HK-2 (cell line): ENCODE measurements at regions not wholly inside any gene's neighbourhood (a gene's known extent, or its start where the extent isn't known, plus 50 kb on each side); places are given as distances from the start of the nearest gene placed in this dataset.
"Not testable (repeated sequence)": the region's sequence is repeated elsewhere in the genome, so short reads cannot be mapped to it uniquely, and the experiment has no call there.

Source experiments
- DNase-seq: peaks from one replicate; pipeline ENCODE4 v3.0.0-alpha.2; 2018; ENCODE audit not compliant: unreplicated experiment

- no peak for DNase-seq
Observed at GRCh38 chr19:27894906-27895754, 1317.8 kb downstream of the UQCRFS1 start.

GRCh38 chr19:27892500-27892899 is 1320.5 kb downstream of the UQCRFS1 start:
- no peak for DNase-seq

- no peak for DNase-seq
Observed at GRCh38 chr19:27891411-27891810, 1321.5 kb downstream of the UQCRFS1 start.

GRCh38 chr19:27890696-27891095 is 1322.3 kb downstream of the UQCRFS1 start:
- DNase-seq: no peak

DNA sequence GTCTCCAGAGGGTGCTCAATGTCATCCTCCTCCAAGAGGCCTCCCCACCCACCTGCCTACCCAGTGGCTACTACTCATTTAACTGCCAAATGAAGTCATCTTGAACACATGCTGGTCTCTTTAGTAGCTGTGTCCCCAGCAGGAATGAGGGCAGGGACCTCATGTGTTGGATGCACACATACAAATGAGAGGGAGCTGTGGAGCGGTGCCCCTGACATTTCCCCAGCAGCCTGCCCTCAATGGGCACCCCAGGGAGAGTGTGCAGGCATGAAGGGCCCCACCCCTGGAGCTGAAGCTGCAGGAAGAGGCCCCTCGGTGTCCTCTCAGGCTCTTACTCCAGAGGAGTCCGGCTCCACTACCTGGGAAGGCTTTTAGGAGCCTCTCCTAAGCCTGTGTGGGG is 1322.7 kb downstream of the UQCRFS1 start:
- no peak for DNase-seq

GRCh38 chr19:27889156-27889555 is 1323.8 kb downstream of the UQCRFS1 start:
- DNase-seq: no peak

DNA sequence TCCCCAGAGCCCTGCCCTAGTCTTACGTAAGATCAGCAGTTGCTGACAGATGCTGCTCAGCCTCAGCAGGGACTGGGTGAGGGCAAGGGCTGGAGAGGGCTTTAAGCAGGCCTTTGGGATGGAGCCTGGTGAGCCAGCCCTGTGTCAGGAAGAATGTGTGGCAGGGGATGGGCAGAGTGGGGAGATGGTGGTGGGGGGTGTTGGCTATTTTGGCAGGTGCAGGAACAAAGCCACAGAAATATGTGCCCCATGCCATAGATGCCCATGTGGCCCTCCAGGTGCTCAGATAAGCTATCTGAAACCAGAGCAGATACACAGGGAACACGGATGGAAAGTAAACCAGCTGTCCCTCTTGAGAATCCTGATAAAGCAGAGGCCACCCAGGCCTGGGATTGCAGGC is 1325.0 kb downstream of the UQCRFS1 start:
- no peak for DNase-seq

DNA sequence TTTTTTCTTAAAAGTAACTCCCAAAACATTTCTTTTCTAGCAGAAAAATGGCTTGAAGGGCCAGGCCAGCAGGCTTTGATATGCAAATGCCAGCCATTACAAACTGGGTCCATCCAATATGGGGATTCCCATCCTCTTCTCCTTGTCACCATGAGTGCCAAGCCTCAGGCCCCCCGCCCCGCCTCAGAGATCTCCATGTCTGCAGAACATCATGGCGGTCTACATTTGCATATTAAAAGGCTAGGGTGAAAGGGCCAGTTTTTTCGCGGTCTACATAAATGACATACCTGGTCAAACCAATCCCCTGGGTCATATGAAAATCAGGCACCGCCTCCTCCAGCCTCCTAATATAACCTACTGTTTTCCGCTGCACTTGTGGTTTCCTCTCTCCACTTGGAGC is 1327.6 kb downstream of the UQCRFS1 start:
- no peak for DNase-seq

GRCh38 chr19:27884376-27884775 is 1328.6 kb downstream of the UQCRFS1 start:
- DNase-seq: no peak

GRCh38 chr19:27881213-27881612 is 1331.7 kb downstream of the UQCRFS1 start:
- DNase-seq: no peak

GRCh38 chr19:27876976-27877512 is 1335.9 kb downstream of the UQCRFS1 start:
- DNase-seq: no peak

DNA sequence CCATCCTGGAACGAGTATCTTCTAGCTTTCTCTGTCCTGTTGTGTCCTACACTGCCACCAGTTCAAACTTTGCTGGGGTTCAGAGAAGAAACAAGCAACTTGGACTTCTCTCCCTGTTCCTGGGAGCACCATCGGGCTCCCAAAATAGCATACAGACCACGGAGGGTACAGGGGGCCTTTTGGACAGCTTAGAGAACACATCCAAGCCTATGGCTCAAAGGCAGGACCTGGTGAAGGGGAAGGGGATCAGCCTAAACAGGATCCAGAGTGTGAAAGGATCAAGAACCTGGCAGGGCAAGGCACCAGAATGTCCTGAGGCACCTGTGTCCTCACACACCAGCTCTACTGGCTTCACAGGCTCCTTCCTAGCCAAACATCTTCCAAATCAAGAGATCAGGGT is 1336.5 kb downstream of the UQCRFS1 start:
- no peak for DNase-seq

DNA sequence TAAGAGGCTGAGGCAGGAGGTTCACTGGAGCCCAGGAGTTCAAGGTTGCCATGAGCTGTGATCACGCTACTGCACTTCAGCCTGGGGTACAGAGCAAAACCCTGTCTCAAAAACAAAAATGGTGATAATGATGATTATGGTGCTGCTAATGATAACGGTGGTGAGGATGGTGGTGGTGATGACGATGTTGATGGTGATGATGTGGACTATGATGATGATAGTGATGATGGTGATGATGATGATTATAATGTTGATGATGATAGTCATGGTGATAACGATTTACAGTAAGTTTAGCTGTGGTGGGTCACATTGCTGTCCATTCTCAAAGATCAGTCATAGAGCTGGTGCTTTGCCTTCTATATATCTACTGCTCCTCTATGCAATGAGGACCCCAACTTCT is 1340.6 kb downstream of the UQCRFS1 start:
- no peak for DNase-seq

DNA sequence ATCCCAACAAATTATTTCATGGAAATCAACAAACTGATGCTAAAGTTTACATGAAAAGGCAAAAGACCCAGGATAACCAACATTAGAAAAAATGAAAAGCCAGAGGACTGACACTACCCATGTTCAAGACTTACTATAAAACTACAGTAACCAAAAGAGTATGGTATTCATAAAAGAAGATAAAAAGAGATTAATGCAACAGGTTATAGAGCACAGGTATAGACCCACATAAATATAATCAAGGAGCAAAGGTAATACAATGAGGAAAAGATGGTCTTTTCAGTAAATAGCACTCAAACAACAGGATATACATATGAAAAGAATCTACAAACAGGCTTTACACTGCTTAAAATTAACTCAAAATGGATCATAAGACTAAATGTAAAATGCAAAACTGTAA is 1342.7 kb downstream of the UQCRFS1 start:
- no peak for DNase-seq

DNA sequence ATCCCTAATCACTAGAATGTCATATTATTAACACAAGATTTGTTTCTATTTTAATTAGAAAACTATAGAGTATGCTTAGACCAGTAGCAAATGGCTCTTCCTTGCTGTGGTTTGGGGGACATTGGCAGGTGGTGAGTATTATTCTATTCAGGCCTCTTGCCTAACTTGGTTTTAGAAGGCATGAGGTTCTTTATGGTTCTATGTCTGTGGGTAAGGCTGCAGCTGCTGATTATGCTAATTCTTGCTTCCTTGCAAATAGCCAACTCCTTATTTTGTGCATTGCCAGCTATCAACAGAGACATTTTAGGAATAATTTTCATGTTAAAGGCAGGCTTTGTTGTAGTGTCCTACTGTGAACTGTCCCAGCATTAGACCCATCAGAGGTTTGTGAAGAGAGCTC is 1344.9 kb downstream of the UQCRFS1 start:
- no peak for DNase-seq

- no peak for DNase-seq
Observed at GRCh38 chr19:27865927-27866777, 1346.8 kb downstream of the UQCRFS1 start.

- no peak for DNase-seq
Observed at GRCh38 chr19:27861411-27861975, 1351.5 kb downstream of the UQCRFS1 start.

GRCh38 chr19:27860309-27860934 is 1352.5 kb downstream of the UQCRFS1 start:
- peak; percentile 66 for DNase-seq

- no peak for DNase-seq
Observed at GRCh38 chr19:27859689-27860088, 1353.3 kb downstream of the UQCRFS1 start.

GRCh38 chr19:27858981-27859581 is 1353.9 kb downstream of the UQCRFS1 start:
- DNase-seq: no peak

DNA sequence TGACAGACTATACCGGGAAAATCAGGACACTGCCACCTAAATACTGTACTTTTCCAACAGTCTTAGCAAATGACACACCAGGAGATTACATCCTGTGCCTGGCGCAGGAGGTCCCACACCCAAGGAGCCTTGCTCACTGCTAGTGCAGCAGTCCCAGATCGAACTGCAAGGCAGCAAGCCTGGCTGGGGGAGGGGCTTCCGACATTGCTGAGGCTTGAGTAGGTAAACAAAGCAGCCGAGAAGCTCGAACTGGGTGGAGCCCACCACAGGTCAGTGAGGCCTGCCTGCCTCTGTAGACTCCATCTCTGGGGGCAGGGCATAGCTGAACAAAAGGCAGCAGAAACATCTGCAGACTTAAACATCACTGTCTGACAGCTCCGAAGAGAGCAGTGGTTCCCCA is 1360.0 kb downstream of the UQCRFS1 start:
- DNase-seq: not testable (repeated sequence)
